WI38 (cell line): ENCODE measurements at regions not wholly inside any gene's neighbourhood (a gene's known extent, or its start where the extent isn't known, plus 50 kb on each side); places are given as distances from the start of the nearest gene placed in this dataset.

Source experiments
- H3K4me3 ChIP-seq: 2 replicates; pipeline ENCODE4 v1.5.1; 2011; ENCODE audit warnings: low read depth, mild to moderate bottlenecking, control low read depth, low read length
- TF ChIP-seq, protein P1 (sequence below): IDR thresholded peaks from 2 replicates; pipeline ENCODE4 v1.5.1; 2012; ENCODE audit warnings: low read depth, mild to moderate bottlenecking, control low read depth, low read length

DNA sequence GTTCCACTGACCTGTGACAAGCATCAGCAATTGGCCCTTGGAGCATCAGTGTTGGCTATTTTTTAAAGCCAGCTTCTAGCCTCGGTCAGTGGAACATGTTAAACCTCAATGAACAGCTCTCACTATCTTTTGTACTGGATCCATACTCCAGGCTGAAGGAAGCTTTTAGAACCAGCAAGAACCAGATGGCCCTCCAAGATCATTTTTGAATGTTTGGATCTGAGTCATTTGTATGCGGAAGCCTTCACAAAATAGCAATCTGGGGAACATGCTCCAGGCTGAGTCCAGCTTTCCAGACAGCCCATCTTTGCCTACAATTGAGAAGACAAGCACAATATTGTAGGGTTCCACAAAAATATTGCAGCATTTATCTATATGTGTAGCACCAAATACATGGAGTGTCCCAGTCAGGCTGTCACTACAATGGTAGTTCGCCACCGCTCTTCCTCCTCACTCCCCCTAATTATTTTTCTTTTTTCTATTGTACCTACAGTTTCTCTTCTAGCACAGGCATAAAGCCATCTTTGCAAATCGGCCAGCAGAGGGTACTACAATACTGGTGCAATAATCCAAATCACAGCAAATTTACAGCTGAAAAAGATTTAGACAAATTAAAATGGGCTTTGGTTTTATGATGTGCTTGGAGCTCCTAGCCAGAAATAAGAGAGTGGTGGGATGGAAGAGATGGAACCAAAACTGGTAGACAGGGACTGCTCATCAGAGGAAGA lies 177.4 kb upstream of the BLID start:
- TF ChIP-seq, protein P1, sequence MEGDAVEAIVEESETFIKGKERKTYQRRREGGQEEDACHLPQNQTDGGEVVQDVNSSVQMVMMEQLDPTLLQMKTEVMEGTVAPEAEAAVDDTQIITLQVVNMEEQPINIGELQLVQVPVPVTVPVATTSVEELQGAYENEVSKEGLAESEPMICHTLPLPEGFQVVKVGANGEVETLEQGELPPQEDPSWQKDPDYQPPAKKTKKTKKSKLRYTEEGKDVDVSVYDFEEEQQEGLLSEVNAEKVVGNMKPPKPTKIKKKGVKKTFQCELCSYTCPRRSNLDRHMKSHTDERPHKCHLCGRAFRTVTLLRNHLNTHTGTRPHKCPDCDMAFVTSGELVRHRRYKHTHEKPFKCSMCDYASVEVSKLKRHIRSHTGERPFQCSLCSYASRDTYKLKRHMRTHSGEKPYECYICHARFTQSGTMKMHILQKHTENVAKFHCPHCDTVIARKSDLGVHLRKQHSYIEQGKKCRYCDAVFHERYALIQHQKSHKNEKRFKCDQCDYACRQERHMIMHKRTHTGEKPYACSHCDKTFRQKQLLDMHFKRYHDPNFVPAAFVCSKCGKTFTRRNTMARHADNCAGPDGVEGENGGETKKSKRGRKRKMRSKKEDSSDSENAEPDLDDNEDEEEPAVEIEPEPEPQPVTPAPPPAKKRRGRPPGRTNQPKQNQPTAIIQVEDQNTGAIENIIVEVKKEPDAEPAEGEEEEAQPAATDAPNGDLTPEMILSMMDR, result no peak
- no peak overlapping the region for H3K4me3 ChIP-seq

DNA sequence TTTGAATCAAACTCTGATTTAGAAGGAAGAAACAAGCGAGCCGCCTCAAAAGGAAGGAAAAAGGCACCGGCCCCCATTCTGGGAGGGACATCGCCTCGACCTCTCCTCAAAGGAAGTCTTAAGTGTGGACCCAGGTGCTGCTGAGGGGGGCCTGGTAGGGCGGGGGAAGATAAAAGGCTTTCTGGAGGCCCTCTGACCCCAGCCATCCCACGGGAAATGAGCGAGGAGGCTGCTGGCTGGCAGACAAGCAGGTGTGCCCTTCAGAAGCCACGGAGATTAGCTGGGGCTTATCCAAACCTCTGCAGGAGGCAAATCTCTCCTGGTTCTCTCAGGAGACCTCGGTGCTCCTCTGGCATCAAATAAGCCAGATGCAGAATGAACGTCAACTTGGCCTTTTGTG lies 171.4 kb upstream of the BLID start:
- no peak overlapping the region for H3K4me3 ChIP-seq

GRCh38 chr11:122285070-122285988 lies 169.3 kb upstream of the BLID start:
- TF ChIP-seq, protein P1, result no peak
- no peak overlapping the region for H3K4me3 ChIP-seq

More for the DNA sequence above, 171.4 kb upstream of the BLID start:
- TF ChIP-seq, protein P1, result no peak

DNA sequence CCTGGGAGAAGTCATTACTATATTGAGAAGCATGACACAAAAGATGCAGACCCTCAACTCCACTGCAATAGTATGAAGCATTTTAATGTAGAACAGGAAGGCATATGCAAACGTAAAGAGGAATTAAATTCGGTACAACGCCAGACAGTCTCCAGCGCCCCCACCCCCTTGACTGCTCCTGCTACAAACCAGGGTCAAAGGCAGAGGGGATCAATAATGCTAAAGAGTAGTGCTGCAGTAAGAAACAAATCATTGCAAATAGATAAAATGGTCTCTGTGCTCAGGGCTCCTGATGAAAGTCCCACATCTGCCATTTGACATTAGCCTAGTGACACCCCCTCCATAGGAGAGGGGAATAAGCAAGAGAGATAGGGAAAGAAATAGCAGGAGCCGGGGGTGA lies 164.9 kb upstream of the BLID start:
- TF ChIP-seq, protein P1, result no peak
- no peak overlapping the region for H3K4me3 ChIP-seq

GRCh38 chr11:122279194-122279593 lies 163.2 kb upstream of the BLID start:
- no peak overlapping the region for H3K4me3 ChIP-seq
- TF ChIP-seq, protein P1, result no peak

DNA sequence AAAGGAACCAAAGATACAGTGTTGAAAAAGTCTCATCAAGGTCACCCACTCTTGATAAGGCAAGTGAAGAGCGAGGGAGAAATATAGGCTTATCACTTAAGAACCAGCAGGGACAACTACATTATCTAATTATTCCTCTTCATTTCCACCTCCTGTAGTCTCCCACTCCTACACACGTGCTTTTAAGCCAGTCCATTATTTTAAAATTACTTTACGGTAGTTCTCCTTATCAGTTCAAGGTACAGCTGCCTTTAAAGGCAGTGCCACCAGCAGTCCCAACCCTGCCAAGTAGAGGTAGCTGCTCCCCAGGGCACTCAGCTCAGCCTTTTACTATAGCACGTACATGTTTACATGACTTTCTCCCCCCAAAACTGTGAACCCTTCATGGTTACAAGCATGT lies 161.5 kb upstream of the BLID start:
- TF ChIP-seq, protein P1, result no peak
- no peak overlapping the region for H3K4me3 ChIP-seq

GRCh38 chr11:122276221-122276620 lies 160.2 kb upstream of the BLID start:
- TF ChIP-seq, protein P1, result no peak
- no peak overlapping the region for H3K4me3 ChIP-seq
